Duodenal mucosa (tissue), 2 donors: ENCODE measurements at regions not wholly inside any gene's neighbourhood (a gene's known extent, or its start where the extent isn't known, plus 50 kb on each side); places are given as distances from the start of the nearest gene placed in this dataset.

Experiments used
- H3K27ac ChIP-seq: one replicate; pipeline ENCODE4 v1.7.0; 2013; ENCODE audit warnings: low read depth, low read length
- H3K27me3 ChIP-seq, 2 donors: one replicate each; pipeline ENCODE4 v1.7.0; 2013; ENCODE audit warnings: low read length in 2 of 2, control low read depth in 1 of 2; ENCODE audit not compliant: insufficient read depth in 2 of 2, control insufficient read depth in 1 of 2
- H3K36me3 ChIP-seq, 2 donors: one replicate each; pipeline ENCODE4 v1.7.0; 2013; ENCODE audit warnings: low read length in 2 of 2, control low read depth in 1 of 2; ENCODE audit not compliant: insufficient read depth in 2 of 2, control insufficient read depth in 1 of 2
- H3K4me1 ChIP-seq, 2 donors: one replicate each; pipeline ENCODE4 v1.7.0; 2013; ENCODE audit warnings: low read length in 2 of 2, control low read depth in 1 of 2; ENCODE audit not compliant: insufficient read depth in 2 of 2, control insufficient read depth in 1 of 2
- H3K4me3 ChIP-seq, 2 donors: one replicate each; pipeline ENCODE4 v1.7.0; 2013; ENCODE audit warnings: low read length in 2 of 2, low read depth in 1 of 2
- H3K9ac ChIP-seq, 2 donors: one replicate each; pipeline ENCODE4 v1.7.0; 2013; ENCODE audit warnings: low read length in 2 of 2, low read depth in 1 of 2
- H3K9me3 ChIP-seq, 2 donors: one replicate each; pipeline ENCODE4 v1.7.0; 2013; ENCODE audit warnings: low read length in 2 of 2, control low read depth in 1 of 2; ENCODE audit not compliant: control insufficient read depth in 1 of 2

DNA sequence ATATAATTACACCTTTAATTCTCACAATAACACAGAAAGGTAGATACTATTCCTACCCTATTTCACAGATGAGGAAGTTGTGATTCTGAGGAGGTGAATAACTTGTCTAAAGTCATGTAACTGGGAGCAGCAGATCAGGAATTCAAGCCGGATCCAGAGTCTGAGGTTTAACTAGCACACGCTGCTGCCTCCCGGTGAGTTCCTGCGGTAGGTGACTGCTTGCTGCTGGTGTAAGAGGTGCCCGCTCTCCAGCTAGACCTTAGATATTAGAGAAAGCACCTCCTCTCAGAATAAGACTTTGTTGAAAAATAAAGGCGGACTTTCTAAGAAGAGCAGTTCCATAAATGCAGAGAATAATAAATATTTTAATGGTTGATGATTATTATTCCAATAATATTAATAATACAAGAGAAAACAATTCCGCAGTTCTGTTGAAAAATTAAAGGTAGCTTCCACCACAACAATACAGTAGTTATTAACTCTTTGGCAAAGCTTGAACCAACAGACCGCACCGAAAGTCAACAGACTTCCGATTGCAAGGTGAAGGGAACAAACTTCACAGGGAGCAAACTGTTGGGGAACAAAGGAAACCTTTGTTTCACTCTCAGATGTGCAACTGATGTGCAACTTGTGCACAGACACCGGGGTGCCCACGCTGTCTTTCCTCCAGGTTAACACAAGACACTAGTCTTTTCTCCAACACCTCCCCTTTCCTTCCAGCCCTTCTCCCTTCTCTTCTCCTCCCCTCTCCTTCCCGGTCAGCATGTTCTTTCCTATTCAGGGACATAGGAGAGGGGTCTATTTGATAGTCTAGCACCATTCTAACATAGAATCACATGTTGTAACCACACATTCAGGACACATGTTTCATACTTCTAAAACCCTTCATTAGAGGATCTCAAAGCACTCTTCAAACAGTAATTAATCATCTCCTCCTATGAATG lies 73.2 kb upstream of the EGLN3 start:
- H3K36me3 ChIP-seq: no peaks in the 10 kb centered on the region
- H3K4me1 ChIP-seq: peaks cover 0 to 17% of the 10 kb centered on the region in 2 donors
- no peaks in the 10 kb centered on the region for H3K27me3 ChIP-seq
- H3K9me3 ChIP-seq: no peaks in the 10 kb centered on the region
- no peak overlapping the region for H3K27ac ChIP-seq
- no peak overlapping the region for H3K9ac ChIP-seq
- H3K4me3 ChIP-seq: peak overlapping the region in 1 of 2 donors; percentile 17

DNA sequence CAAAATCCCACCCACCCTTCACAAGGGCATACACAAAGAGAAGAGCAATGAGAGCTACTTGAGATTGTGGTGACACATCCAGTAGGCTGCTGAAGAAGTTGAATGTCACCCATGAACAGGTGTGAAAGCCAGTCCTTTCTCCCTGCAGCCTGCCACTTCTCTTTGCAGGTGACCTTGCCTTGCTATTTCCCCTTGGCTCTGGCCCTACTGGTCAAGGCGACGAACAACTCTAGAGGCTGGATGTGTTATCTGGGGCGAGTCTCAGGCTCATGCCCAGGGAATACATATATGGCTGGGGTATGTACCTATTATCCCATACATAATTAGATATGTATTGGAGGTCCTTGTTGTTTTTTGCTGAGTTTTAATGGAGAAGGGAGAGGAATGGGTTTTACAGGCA lies 70.2 kb upstream of the EGLN3 start:
- no peak overlapping the region for H3K27ac ChIP-seq
- H3K4me1 ChIP-seq: peaks cover 0 to 12% of the 10 kb centered on the region in 2 donors
- no peaks in the 10 kb centered on the region for H3K36me3 ChIP-seq
- no peaks in the 10 kb centered on the region for H3K27me3 ChIP-seq
- no peak overlapping the region for H3K9ac ChIP-seq
- no peak overlapping the region for H3K4me3 ChIP-seq
- H3K9me3 ChIP-seq: no peaks in the 10 kb centered on the region

GRCh38 chr14:34020014-34020413 lies 69.1 kb upstream of the EGLN3 start:
- Histone ChIP-seq H3K9me3 (no peaks in the 10 kb centered on the region), H3K4me1 (peaks cover 0 to 12% of the 10 kb centered on the region in 2 donors), H3K27me3 (no peaks in the 10 kb centered on the region), H3K9ac (no peak overlapping the region), H3K4me3 (no peak overlapping the region), H3K27ac (no peak overlapping the region), H3K36me3 (no peaks in the 10 kb centered on the region)

- no peak overlapping the region for H3K27ac ChIP-seq
- no peaks in the 10 kb centered on the region for H3K9me3 ChIP-seq
- H3K4me1 ChIP-seq: peaks cover 0 to 15% of the 10 kb centered on the region in 2 donors
- H3K36me3 ChIP-seq: no peaks in the 10 kb centered on the region
- peak overlapping the region in 1 of 2 donors; percentile 10 for H3K9ac ChIP-seq
- peak overlapping the region; percentile 46 to 55 for H3K4me3 ChIP-seq
- H3K27me3 ChIP-seq: no peaks in the 10 kb centered on the region
Measured at GRCh38 chr14:34018564-34019244, 67.8 kb upstream of the EGLN3 start.

DNA sequence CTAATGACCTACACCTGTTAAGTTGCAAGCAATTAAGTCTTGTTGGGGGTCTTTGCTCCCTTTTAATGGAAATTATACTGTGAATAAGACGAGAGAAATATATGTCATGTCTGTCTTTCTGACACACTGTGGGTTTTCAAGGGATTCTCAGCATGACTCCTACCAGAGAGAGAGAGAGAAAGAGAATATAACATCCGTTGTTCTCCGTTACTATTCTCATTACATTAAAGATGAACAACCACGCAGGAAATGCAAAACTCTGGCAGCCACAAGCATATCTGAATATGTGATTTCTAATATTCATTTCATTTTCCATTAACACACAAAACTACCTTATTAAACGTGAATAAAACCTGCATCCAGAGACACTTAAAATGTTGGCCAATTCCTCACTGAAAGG lies 67.3 kb upstream of the EGLN3 start:
- Histone ChIP-seq H3K27ac (no peak overlapping the region), H3K9ac (peak overlapping the region in 1 of 2 donors; percentile 10), H3K4me3 (peak overlapping the region; percentile 46 to 55)

GRCh38 chr14:34015383-34015782 lies 64.5 kb upstream of the EGLN3 start:
- Histone ChIP-seq H3K27me3 (no peaks in the 10 kb centered on the region), H3K27ac (no peak overlapping the region), H3K9ac (no peak overlapping the region), H3K36me3 (no peaks in the 10 kb centered on the region), H3K4me3 (no peak overlapping the region), H3K4me1 (peaks cover 0 to 15% of the 10 kb centered on the region in 2 donors), H3K9me3 (no peaks in the 10 kb centered on the region)

More for the DNA sequence above, 67.3 kb upstream of the EGLN3 start:
- H3K27me3 ChIP-seq: no peaks in the 10 kb centered on the region
- H3K9me3 ChIP-seq: no peaks in the 10 kb centered on the region
- peaks cover 0 to 18% of the 10 kb centered on the region in 2 donors for H3K4me1 ChIP-seq
- H3K36me3 ChIP-seq: no peaks in the 10 kb centered on the region

- Histone ChIP-seq H3K4me3 (no peak overlapping the region), H3K36me3 (no peaks in the 10 kb centered on the region), H3K4me1 (peaks cover 0 to 15% of the 10 kb centered on the region in 2 donors), H3K9ac (no peak overlapping the region), H3K27ac (no peak overlapping the region), H3K27me3 (no peaks in the 10 kb centered on the region), H3K9me3 (no peaks in the 10 kb centered on the region)
Measured at GRCh38 chr14:34014936-34015335, 64.1 kb upstream of the EGLN3 start.

GRCh38 chr14:34013721-34014060 lies 62.8 kb upstream of the EGLN3 start:
- H3K9me3 ChIP-seq: no peaks in the 10 kb centered on the region
- peaks cover 0 to 11% of the 10 kb centered on the region in 2 donors for H3K4me1 ChIP-seq
- no peaks in the 10 kb centered on the region for H3K36me3 ChIP-seq
- no peak overlapping the region for H3K27ac ChIP-seq
- H3K4me3 ChIP-seq: no peak overlapping the region
- H3K9ac ChIP-seq: no peak overlapping the region
- H3K27me3 ChIP-seq: no peaks in the 10 kb centered on the region

DNA sequence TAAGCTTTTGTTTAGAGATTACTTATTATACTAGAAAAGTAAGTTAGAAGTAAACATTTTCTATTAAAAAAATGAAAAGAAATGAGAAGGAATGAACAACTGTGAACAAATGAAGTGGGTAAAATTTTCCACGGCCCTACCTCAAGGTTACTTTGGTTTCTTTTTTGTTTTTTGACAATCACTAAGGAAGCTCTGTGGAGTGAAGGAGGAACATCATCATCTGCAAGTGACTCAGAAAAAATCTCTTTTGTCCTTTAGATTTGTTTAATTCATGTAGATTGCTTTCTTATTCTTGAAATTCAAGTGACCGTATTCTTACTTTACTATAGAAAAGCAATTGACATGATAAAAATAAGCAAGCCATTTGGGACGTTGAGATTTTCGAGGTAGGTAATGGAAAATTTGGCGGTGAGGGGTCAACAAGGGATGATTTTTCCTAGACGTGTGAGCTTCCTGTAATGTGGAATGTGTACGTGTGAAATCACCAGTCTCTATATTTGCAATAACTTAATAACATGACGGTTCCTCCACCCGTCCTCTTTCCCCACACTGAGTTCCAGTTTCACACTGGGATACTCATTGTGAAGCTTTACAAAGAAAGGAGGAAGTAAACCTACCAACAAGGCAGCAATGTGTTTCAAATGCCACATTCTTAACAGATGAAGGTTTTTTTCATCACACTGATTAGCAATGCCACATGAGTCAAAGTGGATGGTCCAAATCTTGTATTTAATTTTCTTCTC lies 62.3 kb upstream of the EGLN3 start:
- H3K4me1 ChIP-seq: peaks cover 0 to 11% of the 10 kb centered on the region in 2 donors
- H3K4me3 ChIP-seq: no peak overlapping the region
- no peak overlapping the region for H3K9ac ChIP-seq
- H3K27ac ChIP-seq: no peak overlapping the region
- no peaks in the 10 kb centered on the region for H3K27me3 ChIP-seq
- no peaks in the 10 kb centered on the region for H3K36me3 ChIP-seq
- no peaks in the 10 kb centered on the region for H3K9me3 ChIP-seq

DNA sequence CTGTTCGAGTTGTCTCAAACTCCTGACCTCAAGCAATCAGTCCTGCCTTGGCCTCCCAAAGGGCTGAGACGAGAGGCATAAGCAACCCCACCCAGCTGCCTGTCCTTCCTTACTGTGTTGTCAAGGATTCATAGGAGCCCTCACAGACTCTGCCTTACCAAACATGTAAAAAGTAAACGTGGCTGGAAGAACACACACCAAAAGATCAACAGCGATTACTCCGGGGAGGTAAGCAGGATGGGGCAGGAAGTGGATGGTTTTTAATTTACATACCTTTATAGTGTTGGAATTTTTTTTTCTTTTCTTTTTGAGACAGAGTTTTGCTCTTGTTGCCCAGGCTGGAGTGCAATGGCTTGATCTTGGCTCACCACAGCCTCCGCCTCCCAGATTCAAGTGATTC lies 61.5 kb upstream of the EGLN3 start:
- H3K9ac ChIP-seq: no peak overlapping the region
- H3K9me3 ChIP-seq: no peaks in the 10 kb centered on the region
- no peak overlapping the region for H3K4me3 ChIP-seq
- H3K27ac ChIP-seq: no peak overlapping the region
- H3K36me3 ChIP-seq: no peaks in the 10 kb centered on the region
- H3K27me3 ChIP-seq: no peaks in the 10 kb centered on the region
- H3K4me1 ChIP-seq: peaks cover 0 to 11% of the 10 kb centered on the region in 2 donors
